ENCODE measurements at regions not wholly inside any gene's neighbourhood (a gene's known extent, or its start where the extent isn't known, plus 50 kb on each side); places are given as distances from the start of the nearest gene placed in this dataset.

DNA sequence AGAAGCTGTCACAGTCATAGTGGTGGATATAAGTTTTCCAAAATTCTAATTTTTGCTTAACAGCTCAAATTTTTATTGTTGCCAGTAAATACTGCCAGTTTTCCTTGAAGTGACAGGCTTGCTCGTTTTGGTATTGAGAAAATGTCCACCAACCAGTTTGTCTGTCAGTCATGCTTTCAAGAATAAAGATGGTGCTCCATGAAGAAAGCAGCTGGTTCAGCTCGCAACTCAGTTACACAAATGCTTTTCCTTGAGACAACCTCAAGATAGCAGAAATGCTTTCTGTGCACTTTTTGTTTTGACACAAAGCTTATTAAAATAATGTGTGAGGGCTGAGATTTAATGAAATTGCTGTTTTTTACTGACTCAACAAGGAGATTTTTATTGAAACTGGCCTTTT lies 135.7 kb downstream of the LRRC70 start:
- no peak for DNase-seq (ENCODE audit: low spot score)

DNA sequence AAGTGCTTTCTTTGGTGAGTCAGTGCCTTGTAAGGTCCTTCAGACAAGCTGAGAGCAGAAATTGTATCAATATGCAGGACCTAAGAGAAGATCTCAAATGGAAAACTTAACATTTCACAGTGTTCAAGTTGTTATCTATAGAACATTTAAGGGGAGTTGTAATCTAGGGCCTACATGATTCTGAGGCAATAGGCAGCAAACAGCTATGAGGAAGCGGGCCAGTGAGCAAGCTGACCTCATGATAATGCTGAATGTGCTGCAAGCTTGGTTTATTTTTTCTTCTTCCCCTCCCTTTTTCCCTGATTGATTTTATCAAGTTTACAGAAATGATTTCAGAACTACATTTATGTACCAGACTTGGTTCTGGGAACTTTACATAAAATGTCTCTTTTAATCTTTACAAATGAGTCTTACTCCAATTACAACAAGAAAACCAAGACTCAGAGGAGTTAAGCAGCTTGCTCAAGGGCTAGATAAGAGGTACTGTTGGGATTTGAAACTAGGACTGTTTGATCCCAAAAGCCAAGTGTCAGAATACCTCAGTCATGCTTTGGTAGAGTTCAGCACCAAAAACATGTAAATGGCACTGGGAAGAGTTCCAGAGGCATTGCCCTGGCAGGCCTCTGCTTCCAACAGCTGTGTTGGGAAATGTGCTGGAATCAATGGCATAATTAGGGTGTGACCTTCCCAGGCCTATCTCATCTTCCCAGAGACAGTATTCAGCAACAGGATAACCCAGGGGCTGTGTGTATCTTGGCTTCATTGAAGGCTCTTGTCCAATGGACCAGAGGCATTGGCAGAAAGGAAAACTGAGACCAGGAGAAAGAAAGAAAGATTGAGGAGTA lies 130.1 kb downstream of the LRRC70 start:
- DNase-seq (ENCODE audit: low spot score) = no peak

DNA sequence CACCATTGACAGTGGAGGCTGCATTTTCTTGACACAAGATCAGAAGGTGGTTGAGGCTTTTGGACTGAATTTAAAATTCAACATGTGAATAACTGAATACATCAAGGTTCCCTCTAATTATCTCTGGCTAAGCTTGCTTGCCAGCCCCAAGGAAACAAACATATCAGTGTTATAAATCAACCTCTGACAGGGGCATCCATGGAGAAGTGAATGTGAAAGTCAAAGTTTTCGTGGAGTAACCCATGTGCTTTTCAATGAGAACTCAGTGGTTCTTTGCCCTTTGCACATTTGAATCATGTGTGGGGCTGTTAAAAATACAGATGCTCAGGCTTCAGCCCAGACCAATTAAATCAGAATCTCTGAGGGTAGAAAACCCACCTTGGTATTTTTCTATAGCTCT lies 128.9 kb downstream of the LRRC70 start:
- DNase-seq (ENCODE audit: low spot score) = no peak

- DNase-seq (ENCODE audit: low spot score) = no peak
Observed at GRCh38 chr5:62707131-62707530, 128.5 kb downstream of the LRRC70 start.

DNA sequence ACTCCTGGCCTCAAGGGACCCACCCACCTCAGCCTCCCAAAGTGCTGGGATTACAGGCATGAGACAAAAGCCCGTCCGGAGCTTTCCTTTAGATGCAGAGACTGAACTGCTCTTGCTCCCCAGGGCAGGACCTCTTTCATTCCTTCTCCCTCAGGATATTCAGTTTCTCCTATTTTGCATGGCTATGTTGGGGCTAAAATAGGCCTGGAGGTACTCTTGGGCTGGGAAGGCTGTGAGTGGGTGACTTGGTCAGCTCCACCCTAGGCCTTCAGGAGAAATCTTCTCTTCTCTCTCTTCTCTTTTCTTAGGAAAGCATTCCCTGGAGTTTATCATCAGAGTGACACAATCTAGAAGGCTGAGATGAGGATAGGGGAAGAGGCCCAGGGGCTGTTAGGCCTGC lies 126.4 kb downstream of the LRRC70 start:
- DNase-seq (ENCODE audit: low spot score) = no peak

DNA sequence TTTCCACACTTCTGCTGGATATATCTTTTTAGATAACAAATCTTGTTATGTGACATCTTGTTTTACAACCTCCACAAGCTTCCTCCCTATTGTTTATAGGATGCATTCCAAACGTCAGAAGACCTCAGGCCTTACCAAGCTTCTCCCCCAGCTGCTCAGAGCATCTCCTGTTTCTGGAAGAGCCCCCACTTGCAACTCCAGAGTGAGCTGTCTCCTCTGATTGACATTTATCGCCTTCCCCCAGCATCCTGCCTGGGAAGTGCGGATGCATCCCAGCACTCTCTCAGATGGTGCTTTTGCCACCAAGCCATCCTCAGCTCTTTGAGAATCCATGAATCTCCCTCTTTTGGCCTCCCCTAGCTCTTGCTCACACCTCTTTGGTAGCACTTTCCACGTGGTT lies 123.5 kb downstream of the LRRC70 start:
- no peak for DNase-seq (ENCODE audit: low spot score)

GRCh38 chr5:62701036-62701435 lies 122.4 kb downstream of the LRRC70 start:
- no peak for DNase-seq (ENCODE audit: low spot score)

DNA sequence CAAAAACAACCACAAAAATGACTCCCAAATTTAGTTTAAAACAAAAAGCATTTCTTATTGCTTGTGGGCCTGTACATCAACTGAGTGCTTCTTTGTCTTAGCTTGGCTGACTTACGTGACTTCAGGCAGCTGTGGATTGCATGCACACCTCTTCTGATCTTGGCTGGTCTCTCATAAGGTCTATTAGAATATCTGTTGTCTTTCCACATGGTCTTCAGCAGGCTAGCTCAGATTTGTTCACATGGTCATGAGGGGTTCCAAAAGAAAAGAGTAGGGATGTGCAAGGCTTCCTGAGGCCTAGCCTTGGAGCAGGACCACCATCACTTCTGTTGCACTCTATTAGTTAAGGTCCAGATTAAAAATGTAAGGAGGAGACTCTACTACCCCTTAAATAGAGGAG lies 120.1 kb downstream of the LRRC70 start:
- no peak for DNase-seq (ENCODE audit: low spot score)

DNA sequence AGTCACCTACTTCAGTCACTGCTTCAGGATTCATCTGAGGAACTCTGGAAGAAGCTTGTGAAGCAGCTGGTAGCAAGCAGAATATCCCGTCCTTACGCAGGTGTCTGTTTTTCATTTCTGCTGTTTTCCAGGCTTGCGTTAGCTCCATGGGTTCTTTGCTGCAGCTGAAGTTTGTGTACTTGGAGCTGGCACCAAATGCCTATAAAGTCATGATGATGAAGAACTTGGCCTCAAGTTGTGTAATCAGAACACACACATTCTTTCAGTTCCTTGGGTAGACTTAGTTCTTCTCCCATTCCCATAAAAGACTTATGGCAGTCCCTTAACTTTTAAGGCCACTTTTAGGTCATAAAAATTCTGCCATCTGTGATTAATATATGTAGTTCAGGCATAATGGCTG lies 116.7 kb downstream of the LRRC70 start:
- no peak for DNase-seq (ENCODE audit: low spot score)

DNA sequence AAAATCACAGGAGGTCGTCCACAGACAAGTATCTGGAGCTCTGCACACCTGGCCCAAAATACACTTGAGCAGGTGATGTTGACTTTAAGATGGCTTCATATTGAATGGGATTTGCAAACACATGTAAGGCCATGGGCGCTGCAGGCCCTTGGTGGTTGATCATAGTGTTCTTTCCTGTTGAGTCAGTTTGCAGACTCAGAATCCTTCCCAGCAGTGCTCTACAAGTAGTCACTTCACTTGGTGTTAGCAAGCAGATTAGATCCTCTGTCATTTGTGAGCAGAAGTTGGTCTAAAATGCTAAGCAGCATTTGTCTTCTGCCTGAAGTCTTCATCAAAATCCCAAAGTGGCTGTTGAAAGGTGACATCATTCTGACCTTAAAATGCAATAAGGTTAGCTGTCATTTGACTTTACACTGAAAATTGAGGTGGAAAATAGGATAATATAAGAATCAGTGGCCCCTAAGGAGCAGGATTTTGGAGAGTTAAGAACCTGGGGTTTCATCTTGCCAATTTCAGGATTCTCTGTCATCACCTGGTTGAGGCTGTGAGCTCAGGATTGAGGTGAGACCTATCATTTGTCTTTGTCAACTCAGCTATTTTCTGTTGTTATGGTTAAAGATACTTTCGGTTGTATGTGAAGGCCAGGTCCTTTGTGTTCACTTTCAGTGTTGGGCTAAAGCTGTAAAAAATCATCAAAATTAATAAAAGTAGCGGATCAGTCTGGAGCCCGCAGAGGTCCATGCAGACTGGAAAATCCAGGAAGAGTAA lies 114.5 kb downstream of the LRRC70 start:
- no peak for DNase-seq (ENCODE audit: low spot score)

- no peak for DNase-seq (ENCODE audit: low spot score)
Observed at GRCh38 chr5:62691946-62692345, 113.3 kb downstream of the LRRC70 start.

DNA sequence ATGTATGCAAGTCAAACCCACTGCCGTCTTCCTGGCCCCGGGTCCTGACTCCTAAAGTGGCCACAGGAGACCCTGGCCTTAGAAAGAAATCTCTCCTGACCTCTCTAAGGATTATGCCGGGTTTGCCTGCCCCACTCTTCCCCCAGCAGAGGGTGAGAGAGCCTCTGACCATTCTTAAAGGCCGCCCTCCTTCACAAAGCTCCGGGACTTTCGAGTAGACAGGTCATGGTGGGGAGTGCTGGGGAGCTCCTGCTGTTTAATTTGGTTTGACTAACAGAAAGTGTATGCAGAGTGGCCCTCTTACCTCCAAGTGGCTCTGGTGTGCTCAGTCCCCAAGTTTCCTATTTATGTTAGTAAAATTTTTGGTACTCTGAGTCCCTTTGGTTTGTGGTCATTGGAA lies 111.8 kb downstream of the LRRC70 start:
- no peak for DNase-seq (ENCODE audit: low spot score)

DNA sequence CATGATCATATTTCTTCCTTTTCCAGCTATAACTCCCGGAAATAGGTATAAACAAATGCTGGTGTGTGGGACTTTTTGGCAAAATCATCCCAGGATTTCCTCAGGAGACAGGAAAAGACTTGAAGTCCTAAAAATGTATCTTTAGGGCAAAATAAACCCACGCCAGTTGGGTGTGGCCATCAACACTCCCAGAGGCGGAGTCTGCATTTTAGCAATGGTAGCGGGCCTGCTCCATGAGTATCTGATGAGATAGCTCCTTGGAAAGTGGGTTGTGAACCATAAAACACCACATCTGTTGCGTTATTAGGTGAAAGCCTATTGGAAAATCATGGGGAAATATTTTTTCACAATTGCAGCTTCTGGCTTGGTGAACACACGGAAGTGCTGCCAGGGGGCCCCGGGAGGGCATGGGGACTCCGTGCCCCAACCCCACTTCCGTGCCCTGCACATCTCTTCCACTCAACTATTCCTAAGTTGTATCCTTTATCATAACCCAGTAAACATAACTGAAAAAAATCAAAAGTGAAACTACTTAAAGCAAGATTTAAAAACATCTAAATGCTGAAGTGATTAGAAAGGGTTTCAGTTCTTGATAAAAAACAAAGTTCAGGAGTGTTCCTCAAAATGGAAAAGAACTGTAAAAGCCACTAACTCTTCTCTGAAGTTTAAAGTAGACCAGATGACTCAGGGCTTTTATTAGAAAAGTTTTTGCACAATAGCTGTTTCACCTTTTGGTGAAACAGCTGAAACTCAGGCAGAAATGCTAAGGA lies 111.2 kb downstream of the LRRC70 start:
- no peak for DNase-seq (ENCODE audit: low spot score)

- no peak for DNase-seq (ENCODE audit: low spot score)
Observed at GRCh38 chr5:62686692-62687091, 108.1 kb downstream of the LRRC70 start.

GRCh38 chr5:62685221-62685620 lies 106.6 kb downstream of the LRRC70 start:
- no peak for DNase-seq (ENCODE audit: low spot score)

GRCh38 chr5:62684310-62684709 lies 105.7 kb downstream of the LRRC70 start:
- no peak for DNase-seq (ENCODE audit: low spot score)

GRCh38 chr5:62682059-62682458 lies 103.4 kb downstream of the LRRC70 start:
- DNase-seq (ENCODE audit: low spot score) = no peak

- DNase-seq (ENCODE audit: low spot score) = no peak
Observed at GRCh38 chr5:62681117-62681850, 102.7 kb downstream of the LRRC70 start.

DNA sequence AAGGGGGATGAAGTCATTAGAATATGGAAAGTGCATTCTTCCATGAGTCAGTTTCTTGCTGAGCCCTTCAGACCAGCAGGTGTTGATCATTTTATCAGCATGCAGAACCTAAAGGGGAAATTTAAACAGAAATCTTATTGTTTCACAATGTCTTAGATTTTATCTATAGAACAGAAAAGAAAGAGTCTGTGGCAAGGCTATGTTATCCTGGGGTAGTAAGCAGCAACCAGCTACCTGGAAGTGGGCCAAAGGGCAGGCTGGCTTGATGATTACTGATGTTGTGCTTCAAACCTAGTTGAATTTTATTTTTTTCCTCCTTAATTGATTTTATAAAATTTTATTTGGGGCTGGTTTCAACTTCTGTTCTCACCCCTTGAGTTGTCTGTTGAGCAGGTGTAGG lies 101.5 kb downstream of the LRRC70 start:
- DNase-seq (ENCODE audit: low spot score) = no peak
